ENCODE measurements at regions not wholly inside any gene's neighbourhood (a gene's known extent, or its start where the extent isn't known, plus 50 kb on each side); places are given as distances from the start of the nearest gene placed in this dataset.

DNA sequence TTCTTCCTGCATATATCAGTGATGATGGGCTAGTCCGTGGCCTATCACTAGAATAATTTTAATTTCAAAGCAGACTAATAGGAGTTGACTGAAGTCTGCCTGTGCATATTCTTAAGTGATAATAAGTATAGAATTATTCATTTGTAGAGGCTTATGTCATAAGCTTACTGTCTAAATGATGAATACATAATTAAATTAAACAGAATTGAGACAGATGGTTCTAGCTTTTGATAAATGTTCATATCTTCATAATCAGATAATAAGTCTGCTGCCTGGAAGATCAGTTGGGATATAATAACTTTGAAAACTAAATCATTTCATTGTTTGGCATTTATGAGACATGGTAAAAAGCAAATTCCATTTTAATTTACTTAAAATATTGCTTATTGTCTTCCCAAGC, 1175.6 kb downstream of the TECRL start:
- TF ChIP-seq, protein P1, sequence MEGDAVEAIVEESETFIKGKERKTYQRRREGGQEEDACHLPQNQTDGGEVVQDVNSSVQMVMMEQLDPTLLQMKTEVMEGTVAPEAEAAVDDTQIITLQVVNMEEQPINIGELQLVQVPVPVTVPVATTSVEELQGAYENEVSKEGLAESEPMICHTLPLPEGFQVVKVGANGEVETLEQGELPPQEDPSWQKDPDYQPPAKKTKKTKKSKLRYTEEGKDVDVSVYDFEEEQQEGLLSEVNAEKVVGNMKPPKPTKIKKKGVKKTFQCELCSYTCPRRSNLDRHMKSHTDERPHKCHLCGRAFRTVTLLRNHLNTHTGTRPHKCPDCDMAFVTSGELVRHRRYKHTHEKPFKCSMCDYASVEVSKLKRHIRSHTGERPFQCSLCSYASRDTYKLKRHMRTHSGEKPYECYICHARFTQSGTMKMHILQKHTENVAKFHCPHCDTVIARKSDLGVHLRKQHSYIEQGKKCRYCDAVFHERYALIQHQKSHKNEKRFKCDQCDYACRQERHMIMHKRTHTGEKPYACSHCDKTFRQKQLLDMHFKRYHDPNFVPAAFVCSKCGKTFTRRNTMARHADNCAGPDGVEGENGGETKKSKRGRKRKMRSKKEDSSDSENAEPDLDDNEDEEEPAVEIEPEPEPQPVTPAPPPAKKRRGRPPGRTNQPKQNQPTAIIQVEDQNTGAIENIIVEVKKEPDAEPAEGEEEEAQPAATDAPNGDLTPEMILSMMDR (IDR thresholded peaks at IDR 0.05), result no peak
- no peak for TF ChIP-seq POLR2AphosphoS5 (IDR thresholded peaks at IDR 0.05)
- TF ChIP-seq POLR2A (IDR thresholded peaks at IDR 0.05), result no peak
